ENCODE measurements at regions not wholly inside any gene's neighbourhood (a gene's known extent, or its start where the extent isn't known, plus 50 kb on each side); places are given as distances from the start of the nearest gene placed in this dataset.
A peak's percentile ranks its signal among the peaks of the same experiment; 100 is the strongest.

- TF ChIP-seq POLR2A (IDR thresholded peaks at IDR 0.05), result no peak
- no peak for TF ChIP-seq POLR2AphosphoS5 (IDR thresholded peaks at IDR 0.05)
- no peak for TF ChIP-seq CTCF (IDR thresholded peaks at IDR 0.05)
- no peak for TF ChIP-seq EP300 (IDR thresholded peaks at IDR 0.05)
- WGBS, 2 donors, result 79 to 88% methylated on average over 4 of the region's 4 CpGs
Observed at GRCh38 chr1:60972841-60973364, 109.5 kb upstream of the NFIA start.

GRCh38 chr1:60971330-60971729 is 111.0 kb upstream of the NFIA start:
- WGBS, 2 donors, result 81 to 86% methylated on average over 2 of the region's 2 CpGs
- Histone ChIP-seq H3K4me3 (no peak overlapping the region), H3K4me1 (peaks cover 0 to 27% (median 11%) of the 10 kb centered on the region in 4 donors), H3K36me3 (no peaks in the 10 kb centered on the region), H3K27me3 (no peaks in the 10 kb centered on the region), H3K27ac (peak overlapping the region in 1 of 4 donors; percentile 5), H3K9me3 (no peaks in the 10 kb centered on the region)
- TF ChIP-seq EP300 (IDR thresholded peaks at IDR 0.05) (no peak), POLR2A (IDR thresholded peaks at IDR 0.05) (no peak)
- intact Hi-C loops (cut with DNase I), result loop anchor here (2.0 to 5.0 kb wide), 4 partner anchors 71 to 881 kb away; no protein-coding TSS in a partner anchor
- no peak for DNase-seq

More at GRCh38 chr1:60972841-60973364, 109.5 kb upstream of the NFIA start:
- peaks cover 0 to 27% (median 11%) of the 10 kb centered on the region in 4 donors for H3K4me1 ChIP-seq
- no peak for DNase-seq
- H3K27ac ChIP-seq, result no peak overlapping the region
- intact Hi-C loops (cut with DNase I), result loop anchor here (5.0 kb wide), 3 partner anchors 364 to 879 kb away; no protein-coding TSS in a partner anchor
- H3K27me3 ChIP-seq, result no peaks in the 10 kb centered on the region
- no peaks in the 10 kb centered on the region for H3K36me3 ChIP-seq
- no peak overlapping the region for H3K4me3 ChIP-seq
- H3K9me3 ChIP-seq, result no peaks in the 10 kb centered on the region

- intact Hi-C loops (cut with DNase I), result loop anchor here (2.0 to 5.0 kb wide), 4 partner anchors 73 to 882 kb away; no protein-coding TSS in a partner anchor
- no peaks in the 10 kb centered on the region for H3K27me3 ChIP-seq
- peak overlapping the region in 3 of 4 donors; percentile 5 to 22 (median 9) for H3K27ac ChIP-seq
- WGBS, 2 donors, result 28 to 48% methylated on average over 9 of the region's 9 CpGs
- no peaks in the 10 kb centered on the region for H3K36me3 ChIP-seq
- no peak for DNase-seq
- peaks cover 0 to 6% (median 4%) of the 10 kb centered on the region in 4 donors for H3K9me3 ChIP-seq
- H3K4me1 ChIP-seq, result peaks cover 0 to 22% (median 11%) of the 10 kb centered on the region in 4 donors
- TF ChIP-seq CTCF (IDR thresholded peaks at IDR 0.05) (peak; percentile 22 to 45 (median 38)), EP300 (IDR thresholded peaks at IDR 0.05) (no peak), POLR2AphosphoS5 (IDR thresholded peaks at IDR 0.05) (no peak)
- H3K4me3 ChIP-seq, result no peak overlapping the region
Observed at GRCh38 chr1:60969971-60970509, 112.3 kb upstream of the NFIA start.

- Histone ChIP-seq H3K4me3 (no peak overlapping the region), H3K27me3 (no peaks in the 10 kb centered on the region), H3K4me1 (peaks cover 0 to 8% (median 3%) of the 10 kb centered on the region in 4 donors), H3K9me3 (peaks cover 0 to 9% (median 6%) of the 10 kb centered on the region in 4 donors), H3K36me3 (no peaks in the 10 kb centered on the region), H3K27ac (no peak overlapping the region)
- no peak for DNase-seq
- intact Hi-C loops (cut with DNase I), result no loop called here
- 87 to 90% methylated on average over 2 of the region's 2 CpGs for WGBS, 2 donors
- TF ChIP-seq CTCF (IDR thresholded peaks at IDR 0.05) (no peak), POLR2A (IDR thresholded peaks at IDR 0.05) (no peak), POLR2AphosphoS5 (IDR thresholded peaks at IDR 0.05) (no peak), EP300 (IDR thresholded peaks at IDR 0.05) (no peak)
Observed at GRCh38 chr1:60965280-60965854, 117.0 kb upstream of the NFIA start.

- DNase-seq, result no peak
- H3K27me3 ChIP-seq, result no peaks in the 10 kb centered on the region
- H3K4me3 ChIP-seq, result no peak overlapping the region
- no peak overlapping the region for H3K27ac ChIP-seq
- H3K4me1 ChIP-seq, result no peaks in the 10 kb centered on the region
- peaks cover 0 to 9% (median 6%) of the 10 kb centered on the region in 4 donors for H3K9me3 ChIP-seq
- 72 to 90% methylated on average over 7 of the region's 7 CpGs for WGBS, 2 donors
- TF ChIP-seq CTCF (IDR thresholded peaks at IDR 0.05) (no peak), POLR2AphosphoS5 (IDR thresholded peaks at IDR 0.05) (no peak), EP300 (IDR thresholded peaks at IDR 0.05) (no peak), POLR2A (IDR thresholded peaks at IDR 0.05) (no peak)
- intact Hi-C loops (cut with DNase I), result no loop called here
- H3K36me3 ChIP-seq, result no peaks in the 10 kb centered on the region
Observed at GRCh38 chr1:60963167-60963940, 119.0 kb upstream of the NFIA start.
